SK-N-SH treated with all-trans-retinoic acid at 6 μM for 48 hours (cell line): ENCODE measurements at regions not wholly inside any gene's neighbourhood (a gene's known extent, or its start where the extent isn't known, plus 50 kb on each side); places are given as distances from the start of the nearest gene placed in this dataset.

Experiments
- ARNTL ChIP-seq: fragments of 450-650 bp; formaldehyde crosslinking; IDR thresholded peaks from 2 replicates; pipeline ENCODE4 v1.5.0; 2020; ENCODE audit warnings: low read depth, mild to moderate bottlenecking, moderate library complexity, borderline replicate concordance
- BACH2 ChIP-seq: fragments of 250-450 bp; sonication (Bioruptor Pico); IDR thresholded peaks from 2 replicates; pipeline ENCODE4 v1.9.0; 2021; ENCODE audit warnings: mild to moderate bottlenecking, borderline replicate concordance
- GLIS3 ChIP-seq: fragments of 250-450 bp; sonication (Bioruptor Pico); IDR thresholded peaks from 2 replicates; pipeline ENCODE4 v1.5.0; 2020; ENCODE audit warnings: mild to moderate bottlenecking, moderate library complexity
- PPARA ChIP-seq: fragments of 250-450 bp; sonication (Bioruptor Pico); IDR thresholded peaks from 2 replicates; pipeline ENCODE4 v1.5.0; 2020; ENCODE audit warnings: mild to moderate bottlenecking, borderline replicate concordance
- RARB ChIP-seq: fragments of 250-450 bp; sonication (Bioruptor Pico); IDR thresholded peaks from 2 replicates; pipeline ENCODE4 v1.8.0; 2021; ENCODE audit warnings: mild to moderate bottlenecking, moderate library complexity
- TOX ChIP-seq: fragments of 250-450 bp; sonication (Bioruptor Pico); IDR thresholded peaks from 2 replicates; pipeline ENCODE4 v1.8.0; 2021; ENCODE audit warnings: mild to moderate bottlenecking, moderate library complexity, borderline replicate concordance
- ZFP30 ChIP-seq: fragments of 450-650 bp; formaldehyde crosslinking; IDR thresholded peaks from 2 replicates; pipeline ENCODE4 v1.5.0; 2022; ENCODE audit warnings: mild to moderate bottlenecking, moderate library complexity
- ZNF8 ChIP-seq: fragments of 450-650 bp; formaldehyde crosslinking; IDR thresholded peaks from 2 replicates; pipeline ENCODE4 v1.5.0; 2020; ENCODE audit warnings: mild to moderate bottlenecking, moderate library complexity
- TF ChIP-seq, protein P1 (sequence below): fragments of 250-450 bp; sonication (Bioruptor Pico); IDR thresholded peaks from 2 replicates; pipeline ENCODE4 v1.5.0; 2020; ENCODE audit warnings: mild to moderate bottlenecking, moderate library complexity
- TF ChIP-seq, protein P2 (sequence below): fragments of 250-450 bp; sonication (Bioruptor Pico); IDR thresholded peaks from 2 replicates; pipeline ENCODE4 v1.5.1; 2021; ENCODE audit warnings: mild to moderate bottlenecking, moderate library complexity
- TF ChIP-seq, protein P3 (sequence below): fragments of 250-450 bp; sonication (Bioruptor Pico); IDR thresholded peaks from 2 replicates; pipeline ENCODE4 v1.8.0; 2020; ENCODE audit warnings: mild to moderate bottlenecking, moderate library complexity, borderline replicate concordance

DNA sequence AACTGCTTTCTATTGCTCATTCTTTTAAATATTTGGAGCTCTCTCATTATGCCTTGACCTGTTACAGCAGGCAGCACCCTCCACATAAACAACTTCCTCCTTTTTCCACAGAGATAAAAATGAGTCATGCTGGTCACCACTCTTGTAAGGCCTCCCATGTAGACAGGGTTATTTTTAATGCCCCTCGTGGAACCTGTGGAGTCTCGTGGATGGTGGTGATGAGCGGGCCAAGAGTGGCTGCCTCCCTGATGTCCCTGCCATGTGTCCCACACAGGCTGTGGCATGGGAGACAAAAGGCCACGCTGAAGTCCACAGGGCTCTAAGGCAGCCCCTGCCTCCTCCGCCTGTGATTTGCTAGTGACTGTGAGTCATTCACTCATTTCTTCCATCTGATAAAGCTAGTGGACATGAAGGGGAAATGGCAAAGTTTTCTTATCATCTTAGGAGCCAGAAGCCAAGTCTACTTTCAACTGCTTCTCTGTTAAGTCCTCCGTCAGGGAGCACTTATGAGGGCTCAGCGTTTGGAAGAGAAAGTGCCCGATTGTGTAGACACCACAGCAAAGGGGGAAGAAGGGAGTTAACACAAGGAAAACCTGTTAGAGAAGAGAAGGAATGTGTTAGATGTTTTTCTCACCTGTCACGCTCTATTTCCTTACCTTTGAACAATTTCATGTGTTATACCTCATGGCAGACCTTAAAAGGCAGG is 121.6 kb upstream of the FAT1 start:
- no peak for TF ChIP-seq ZFP30 (CRISPR knock-in tag)
- TF ChIP-seq, protein P1, sequence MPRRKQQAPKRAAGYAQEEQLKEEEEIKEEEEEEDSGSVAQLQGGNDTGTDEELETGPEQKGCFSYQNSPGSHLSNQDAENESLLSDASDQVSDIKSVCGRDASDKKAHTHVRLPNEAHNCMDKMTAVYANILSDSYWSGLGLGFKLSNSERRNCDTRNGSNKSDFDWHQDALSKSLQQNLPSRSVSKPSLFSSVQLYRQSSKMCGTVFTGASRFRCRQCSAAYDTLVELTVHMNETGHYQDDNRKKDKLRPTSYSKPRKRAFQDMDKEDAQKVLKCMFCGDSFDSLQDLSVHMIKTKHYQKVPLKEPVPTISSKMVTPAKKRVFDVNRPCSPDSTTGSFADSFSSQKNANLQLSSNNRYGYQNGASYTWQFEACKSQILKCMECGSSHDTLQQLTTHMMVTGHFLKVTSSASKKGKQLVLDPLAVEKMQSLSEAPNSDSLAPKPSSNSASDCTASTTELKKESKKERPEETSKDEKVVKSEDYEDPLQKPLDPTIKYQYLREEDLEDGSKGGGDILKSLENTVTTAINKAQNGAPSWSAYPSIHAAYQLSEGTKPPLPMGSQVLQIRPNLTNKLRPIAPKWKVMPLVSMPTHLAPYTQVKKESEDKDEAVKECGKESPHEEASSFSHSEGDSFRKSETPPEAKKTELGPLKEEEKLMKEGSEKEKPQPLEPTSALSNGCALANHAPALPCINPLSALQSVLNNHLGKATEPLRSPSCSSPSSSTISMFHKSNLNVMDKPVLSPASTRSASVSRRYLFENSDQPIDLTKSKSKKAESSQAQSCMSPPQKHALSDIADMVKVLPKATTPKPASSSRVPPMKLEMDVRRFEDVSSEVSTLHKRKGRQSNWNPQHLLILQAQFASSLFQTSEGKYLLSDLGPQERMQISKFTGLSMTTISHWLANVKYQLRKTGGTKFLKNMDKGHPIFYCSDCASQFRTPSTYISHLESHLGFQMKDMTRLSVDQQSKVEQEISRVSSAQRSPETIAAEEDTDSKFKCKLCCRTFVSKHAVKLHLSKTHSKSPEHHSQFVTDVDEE (CRISPR knock-in tag): no peak
- TF ChIP-seq TOX (CRISPR knock-in tag): no peak
- no peak for TF ChIP-seq RARB (CRISPR knock-in tag)
- TF ChIP-seq BACH2 (CRISPR knock-in tag): no peak
- no peak for TF ChIP-seq GLIS3
- TF ChIP-seq, protein P2, sequence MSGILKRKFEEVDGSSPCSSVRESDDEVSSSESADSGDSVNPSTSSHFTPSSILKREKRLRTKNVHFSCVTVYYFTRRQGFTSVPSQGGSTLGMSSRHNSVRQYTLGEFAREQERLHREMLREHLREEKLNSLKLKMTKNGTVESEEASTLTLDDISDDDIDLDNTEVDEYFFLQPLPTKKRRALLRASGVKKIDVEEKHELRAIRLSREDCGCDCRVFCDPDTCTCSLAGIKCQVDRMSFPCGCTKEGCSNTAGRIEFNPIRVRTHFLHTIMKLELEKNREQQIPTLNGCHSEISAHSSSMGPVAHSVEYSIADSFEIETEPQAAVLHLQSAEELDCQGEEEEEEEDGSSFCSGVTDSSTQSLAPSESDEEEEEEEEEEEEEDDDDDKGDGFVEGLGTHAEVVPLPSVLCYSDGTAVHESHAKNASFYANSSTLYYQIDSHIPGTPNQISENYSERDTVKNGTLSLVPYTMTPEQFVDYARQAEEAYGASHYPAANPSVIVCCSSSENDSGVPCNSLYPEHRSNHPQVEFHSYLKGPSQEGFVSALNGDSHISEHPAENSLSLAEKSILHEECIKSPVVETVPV (CRISPR knock-in tag): no peak
- TF ChIP-seq, protein P3, sequence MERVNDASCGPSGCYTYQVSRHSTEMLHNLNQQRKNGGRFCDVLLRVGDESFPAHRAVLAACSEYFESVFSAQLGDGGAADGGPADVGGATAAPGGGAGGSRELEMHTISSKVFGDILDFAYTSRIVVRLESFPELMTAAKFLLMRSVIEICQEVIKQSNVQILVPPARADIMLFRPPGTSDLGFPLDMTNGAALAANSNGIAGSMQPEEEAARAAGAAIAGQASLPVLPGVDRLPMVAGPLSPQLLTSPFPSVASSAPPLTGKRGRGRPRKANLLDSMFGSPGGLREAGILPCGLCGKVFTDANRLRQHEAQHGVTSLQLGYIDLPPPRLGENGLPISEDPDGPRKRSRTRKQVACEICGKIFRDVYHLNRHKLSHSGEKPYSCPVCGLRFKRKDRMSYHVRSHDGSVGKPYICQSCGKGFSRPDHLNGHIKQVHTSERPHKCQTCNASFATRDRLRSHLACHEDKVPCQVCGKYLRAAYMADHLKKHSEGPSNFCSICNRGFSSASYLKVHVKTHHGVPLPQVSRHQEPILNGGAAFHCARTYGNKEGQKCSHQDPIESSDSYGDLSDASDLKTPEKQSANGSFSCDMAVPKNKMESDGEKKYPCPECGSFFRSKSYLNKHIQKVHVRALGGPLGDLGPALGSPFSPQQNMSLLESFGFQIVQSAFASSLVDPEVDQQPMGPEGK (CRISPR knock-in tag): no peak
- no peak for TF ChIP-seq PPARA
- TF ChIP-seq ARNTL: no peak
- TF ChIP-seq ZNF8 (CRISPR knock-in tag): no peak
